Astrocyte (in vitro differentiated cells and primary cell): ENCODE measurements at regions not wholly inside any gene's neighbourhood (a gene's known extent, or its start where the extent isn't known, plus 50 kb on each side); places are given as distances from the start of the nearest gene placed in this dataset.

Source experiments
- DNase-seq: peaks from one replicate; pipeline ENCODE4 v3.0.0-alpha.2; 2010; ENCODE audit warnings: low read depth
- FAIRE-seq: peaks from 2 replicates; lab custom pipeline; 2011; peaks lifted over from hg19 to GRCh38; lab: Jason Lieb, UNC
- H2AFZ ChIP-seq: 2 replicates; pipeline ENCODE4 v1.6.0; 2012; ENCODE audit warnings: low read depth, low read length, inconsistent platforms
- H3K27ac ChIP-seq: 2 replicates; pipeline ENCODE4 v1.5.1; 2011; ENCODE audit warnings: low read depth, low read length, inconsistent platforms
- H3K27me3 ChIP-seq: 2 replicates; pipeline ENCODE4 v1.6.0; 2011; ENCODE audit warnings: low read length, inconsistent platforms; ENCODE audit not compliant: insufficient read depth
- H3K36me3 ChIP-seq: 2 replicates; pipeline ENCODE4 v1.5.1; 2011; ENCODE audit warnings: low read length, inconsistent platforms; ENCODE audit not compliant: insufficient read depth
- H3K4me1 ChIP-seq: 2 replicates; pipeline ENCODE4 v1.5.1; 2011; ENCODE audit warnings: low read length, inconsistent platforms; ENCODE audit not compliant: insufficient read depth
- H3K4me2 ChIP-seq: 2 replicates; pipeline ENCODE4 v1.6.0; 2012; ENCODE audit warnings: low read length, inconsistent platforms
- H3K4me3 ChIP-seq: 2 replicates; pipeline ENCODE4 v1.5.1; 2011; ENCODE audit warnings: low read depth, mild to moderate bottlenecking, low read length, inconsistent platforms; ENCODE audit not compliant: insufficient read depth
- H3K79me2 ChIP-seq: 2 replicates; pipeline ENCODE4 v1.6.0; 2012; ENCODE audit warnings: mild to moderate bottlenecking, low read length, inconsistent platforms; ENCODE audit not compliant: insufficient read depth
- H3K9ac ChIP-seq: 2 replicates; pipeline ENCODE4 v1.6.0; 2012; ENCODE audit warnings: mild to moderate bottlenecking, low read length, inconsistent platforms
- H3K9me3 ChIP-seq: 2 replicates; pipeline ENCODE4 v1.5.1; 2012; ENCODE audit warnings: low read depth, mild to moderate bottlenecking, low read length, inconsistent platforms; ENCODE audit not compliant: insufficient read depth
- H4K20me1 ChIP-seq: 2 replicates; pipeline ENCODE4 v1.6.0; 2012; ENCODE audit warnings: low read length, inconsistent platforms; ENCODE audit not compliant: insufficient read depth
- H3K27ac Mint-ChIP-seq: one replicate; pipeline ENCODE4 v1.8.0; 2021; ENCODE audit warnings: mild to moderate bottlenecking, mixed read lengths; ENCODE audit not compliant: unreplicated experiment
- H3K27me3 Mint-ChIP-seq: one replicate; pipeline ENCODE4 v1.8.0; 2021; ENCODE audit warnings: low read depth, mixed read lengths; ENCODE audit not compliant: unreplicated experiment
- H3K36me3 Mint-ChIP-seq: one replicate; pipeline ENCODE4 v1.8.0; 2021; ENCODE audit warnings: low read depth, mixed read lengths; ENCODE audit not compliant: unreplicated experiment
- H3K4me1 Mint-ChIP-seq: one replicate; pipeline ENCODE4 v1.8.0; 2021; ENCODE audit warnings: low read depth, mixed read lengths; ENCODE audit not compliant: unreplicated experiment
- H3K4me3 Mint-ChIP-seq: one replicate; pipeline ENCODE4 v1.8.0; 2021; ENCODE audit warnings: mild to moderate bottlenecking, moderate library complexity, mixed read lengths; ENCODE audit not compliant: unreplicated experiment
- H3K9me3 Mint-ChIP-seq: one replicate; pipeline ENCODE4 v1.8.0; 2021; ENCODE audit warnings: mild to moderate bottlenecking, mixed read lengths; ENCODE audit not compliant: unreplicated experiment
- EZH2 ChIP-seq: IDR thresholded peaks from 2 replicates; pipeline ENCODE4 v1.6.1; 2012; ENCODE audit warnings: mild to moderate bottlenecking, low read length, inconsistent platforms; ENCODE audit not compliant: insufficient read depth
- TF ChIP-seq, protein P1 (sequence below): IDR thresholded peaks from 2 replicates; pipeline ENCODE4 v1.5.1; 2011; ENCODE audit warnings: low read depth, mild to moderate bottlenecking, inconsistent platforms, low read length, moderate library complexity; ENCODE audit not compliant: insufficient read depth

DNA sequence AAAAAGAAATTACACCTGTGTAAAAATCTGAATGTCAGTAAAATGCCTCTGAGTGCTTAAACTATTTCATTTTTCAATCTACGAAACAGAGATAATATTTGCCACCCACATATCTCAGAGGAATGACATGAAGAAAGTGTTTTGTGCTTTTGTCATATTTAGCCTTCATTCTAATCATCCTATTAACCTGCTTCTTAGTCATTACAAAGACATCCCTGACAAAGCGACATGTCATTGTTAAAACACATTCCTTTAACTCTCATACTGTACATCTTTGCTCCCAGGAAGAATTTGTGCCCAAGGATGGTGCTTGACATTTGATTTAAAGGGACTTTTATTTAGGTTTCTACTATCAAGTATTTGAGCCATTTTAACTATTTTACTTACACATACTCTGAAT, 275.9 kb downstream of the DMRTA1 start:
- H3K36me3 ChIP-seq = no peaks in the 10 kb centered on the region
- H3K4me1 ChIP-seq = no peaks in the 10 kb centered on the region
- no peaks in the 10 kb centered on the region for H4K20me1 ChIP-seq
- Mint-ChIP-seq H3K9me3 (peaks cover 5% of the 10 kb centered on the region), H3K4me3 (no peak overlapping the region), H3K36me3 (peaks cover 8% of the 10 kb centered on the region), H3K27ac (no peak overlapping the region), H3K27me3 (no peaks in the 10 kb centered on the region), H3K4me1 (peaks cover 11% of the 10 kb centered on the region)
- H3K4me3 ChIP-seq = no peak overlapping the region
- no peak overlapping the region for H3K27ac ChIP-seq
- FAIRE-seq = no peak
- H3K79me2 ChIP-seq = no peaks in the 10 kb centered on the region
- H3K4me2 ChIP-seq = peak overlapping the region; percentile 26
- H3K9me3 ChIP-seq = no peaks in the 10 kb centered on the region
- no peak overlapping the region for H2AFZ ChIP-seq
- no peaks in the 10 kb centered on the region for H3K27me3 ChIP-seq
- no peak for TF ChIP-seq EZH2
- TF ChIP-seq, protein P1, sequence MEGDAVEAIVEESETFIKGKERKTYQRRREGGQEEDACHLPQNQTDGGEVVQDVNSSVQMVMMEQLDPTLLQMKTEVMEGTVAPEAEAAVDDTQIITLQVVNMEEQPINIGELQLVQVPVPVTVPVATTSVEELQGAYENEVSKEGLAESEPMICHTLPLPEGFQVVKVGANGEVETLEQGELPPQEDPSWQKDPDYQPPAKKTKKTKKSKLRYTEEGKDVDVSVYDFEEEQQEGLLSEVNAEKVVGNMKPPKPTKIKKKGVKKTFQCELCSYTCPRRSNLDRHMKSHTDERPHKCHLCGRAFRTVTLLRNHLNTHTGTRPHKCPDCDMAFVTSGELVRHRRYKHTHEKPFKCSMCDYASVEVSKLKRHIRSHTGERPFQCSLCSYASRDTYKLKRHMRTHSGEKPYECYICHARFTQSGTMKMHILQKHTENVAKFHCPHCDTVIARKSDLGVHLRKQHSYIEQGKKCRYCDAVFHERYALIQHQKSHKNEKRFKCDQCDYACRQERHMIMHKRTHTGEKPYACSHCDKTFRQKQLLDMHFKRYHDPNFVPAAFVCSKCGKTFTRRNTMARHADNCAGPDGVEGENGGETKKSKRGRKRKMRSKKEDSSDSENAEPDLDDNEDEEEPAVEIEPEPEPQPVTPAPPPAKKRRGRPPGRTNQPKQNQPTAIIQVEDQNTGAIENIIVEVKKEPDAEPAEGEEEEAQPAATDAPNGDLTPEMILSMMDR = no peak
- H3K9ac ChIP-seq = no peak overlapping the region
- peak; percentile 1 for DNase-seq

DNA sequence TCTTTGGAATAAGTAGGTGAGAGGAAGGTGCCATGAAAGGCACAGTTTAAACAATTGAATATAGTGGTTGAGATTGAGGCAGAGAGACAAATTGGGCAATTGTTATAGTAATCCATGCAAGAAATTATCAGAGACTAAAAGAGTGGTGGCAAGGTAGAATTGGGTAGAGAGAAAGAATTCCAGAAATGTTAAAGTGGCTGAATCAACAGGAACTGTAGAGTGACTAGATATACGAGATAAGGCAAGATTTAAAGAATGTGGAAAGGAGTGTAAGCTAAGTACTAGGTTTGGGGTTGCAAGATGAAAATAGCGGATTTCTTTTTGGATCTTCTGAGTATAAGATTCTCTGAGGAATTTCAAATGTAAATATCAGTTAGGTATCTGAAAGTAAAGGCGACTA, 285.2 kb downstream of the DMRTA1 start:
- no peaks in the 10 kb centered on the region for H4K20me1 ChIP-seq
- TF ChIP-seq, protein P1 = no peak
- H3K4me1 ChIP-seq = no peaks in the 10 kb centered on the region
- no peak overlapping the region for H3K27ac ChIP-seq
- Mint-ChIP-seq H3K27me3 (no peaks in the 10 kb centered on the region), H3K4me1 (peaks cover 7% of the 10 kb centered on the region), H3K4me3 (no peak overlapping the region), H3K27ac (no peak overlapping the region), H3K9me3 (peaks cover 1% of the 10 kb centered on the region), H3K36me3 (peaks cover 9% of the 10 kb centered on the region)
- no peak overlapping the region for H3K9ac ChIP-seq
- H3K79me2 ChIP-seq = no peaks in the 10 kb centered on the region
- H3K4me3 ChIP-seq = no peak overlapping the region
- peak overlapping the region; percentile 14 for H3K4me2 ChIP-seq
- H3K36me3 ChIP-seq = no peaks in the 10 kb centered on the region
- no peak for DNase-seq
- no peaks in the 10 kb centered on the region for H3K27me3 ChIP-seq
- FAIRE-seq = no peak
- H2AFZ ChIP-seq = no peak overlapping the region
- H3K9me3 ChIP-seq = no peaks in the 10 kb centered on the region

DNA sequence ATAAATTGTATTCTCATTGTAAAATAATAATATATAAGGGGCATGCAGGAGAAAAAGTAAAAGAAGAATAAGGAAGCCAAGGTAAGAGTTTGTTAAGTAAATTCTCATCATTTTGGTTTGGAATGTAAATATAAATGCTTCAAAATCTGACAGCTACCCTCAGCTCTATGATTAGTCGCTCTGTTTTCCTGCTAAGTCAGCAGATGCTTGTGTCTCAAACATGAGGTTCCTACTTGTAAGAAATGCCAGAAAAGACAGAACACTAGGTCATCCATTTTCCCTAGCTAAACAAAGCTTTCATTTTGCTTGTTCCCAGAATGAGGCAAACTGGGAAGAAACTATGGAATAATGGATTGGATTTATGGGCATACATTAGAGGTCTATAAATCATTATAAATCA, 293.1 kb downstream of the DMRTA1 start:
- no peaks in the 10 kb centered on the region for H3K79me2 ChIP-seq
- no peak overlapping the region for H3K4me3 ChIP-seq
- no peaks in the 10 kb centered on the region for H3K4me1 ChIP-seq
- H3K4me3 Mint-ChIP-seq = no peak overlapping the region
- H3K36me3 Mint-ChIP-seq = peaks cover 2% of the 10 kb centered on the region
- H3K9me3 ChIP-seq = no peaks in the 10 kb centered on the region
- TF ChIP-seq, protein P1 = no peak
- no peak for TF ChIP-seq EZH2
- DNase-seq (no peak), FAIRE-seq (no peak)
- no peaks in the 10 kb centered on the region for H3K27me3 ChIP-seq
- no peaks in the 10 kb centered on the region for H4K20me1 ChIP-seq
- H3K36me3 ChIP-seq = no peaks in the 10 kb centered on the region
- no peak overlapping the region for H3K27ac Mint-ChIP-seq
- H3K4me2 ChIP-seq = no peak overlapping the region
- no peak overlapping the region for H3K9ac ChIP-seq
- peaks cover 2% of the 10 kb centered on the region for H3K9me3 Mint-ChIP-seq
- peaks cover 3% of the 10 kb centered on the region for H3K4me1 Mint-ChIP-seq
- no peaks in the 10 kb centered on the region for H3K27me3 Mint-ChIP-seq
- H3K27ac ChIP-seq = no peak overlapping the region
- no peak overlapping the region for H2AFZ ChIP-seq
